Neural cell (in vitro differentiated cells): ENCODE measurements at regions not wholly inside any gene's neighbourhood (a gene's known extent, or its start where the extent isn't known, plus 50 kb on each side); places are given as distances from the start of the nearest gene placed in this dataset.

ENCODE experiments used
- CTCF ChIP-seq: fragments of 450-650 bp; IDR thresholded peaks from 2 replicates; pipeline ENCODE4 v1.5.1; 2014; ENCODE audit warnings: antibody characterized with exemption, mild to moderate bottlenecking, moderate library complexity; ENCODE audit not compliant: poor library complexity, severe bottlenecking
- EP300 ChIP-seq: fragments of 450-650 bp; conservative IDR thresholded peaks from 2 replicates; pipeline ENCODE4 v1.6.1; 2014; ENCODE audit warnings: antibody characterized with exemption, mild to moderate bottlenecking, moderate library complexity; ENCODE audit not compliant: poor library complexity, severe bottlenecking
- EZH2 ChIP-seq: fragments of 200-600, 300-800 bp; shearing (Covaris generic), sonication (generic); IDR thresholded peaks from 2 replicates; pipeline ENCODE4 v1.6.1; 2014; ENCODE audit warnings: antibody characterized with exemption, low read length, borderline replicate concordance, mild to moderate bottlenecking; ENCODE audit not compliant: insufficient read depth, poor library complexity, severe bottlenecking

GRCh38 chr15:98416222-98416855 is 232.0 kb upstream of the IGF1R start:
- no peak for TF ChIP-seq CTCF
- TF ChIP-seq EP300, result no peak
- TF ChIP-seq EZH2, result no peak
